Amniotic stem cell (primary cell): ENCODE measurements at regions not wholly inside any gene's neighbourhood (a gene's known extent, or its start where the extent isn't known, plus 50 kb on each side); places are given as distances from the start of the nearest gene placed in this dataset.

Experiments used
- DNase-seq: peaks from one replicate; lab custom pipeline; 2025; lab: John Stamatoyannopoulos, UW

DNA sequence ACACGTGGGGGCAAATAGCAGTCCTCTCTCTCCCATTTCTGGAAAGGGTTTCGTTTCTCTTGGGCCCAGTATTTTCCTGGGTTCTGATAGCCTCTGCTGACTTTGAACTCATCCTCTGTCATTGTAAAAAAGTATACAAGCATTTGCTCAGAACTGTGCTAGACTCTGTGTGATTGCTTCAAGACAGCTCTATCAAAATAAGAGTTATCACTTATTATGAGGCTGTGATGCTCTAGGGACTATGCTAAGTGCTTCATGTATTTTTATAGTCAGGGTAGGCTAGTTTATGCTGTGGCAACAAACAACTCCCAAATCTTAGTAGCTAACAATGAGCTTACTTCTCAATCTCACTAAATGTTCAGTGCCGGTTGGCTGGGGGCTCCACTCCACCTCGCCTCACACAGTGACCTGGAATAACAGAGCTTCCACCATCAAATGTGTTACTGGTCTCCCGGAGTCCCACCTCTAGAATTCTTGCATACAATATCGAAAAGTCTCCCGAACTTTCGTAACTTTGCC, 110.8 kb upstream of the CDC42EP3 start:
- DNase-seq = no peak

- peak; percentile 51 for DNase-seq
These were observed 111.4 kb upstream of the CDC42EP3 start for GRCh38 chr2:37782721-37783371.

- no peak for DNase-seq
These were observed 112.1 kb upstream of the CDC42EP3 start for GRCh38 chr2:37783545-37783944.

DNA sequence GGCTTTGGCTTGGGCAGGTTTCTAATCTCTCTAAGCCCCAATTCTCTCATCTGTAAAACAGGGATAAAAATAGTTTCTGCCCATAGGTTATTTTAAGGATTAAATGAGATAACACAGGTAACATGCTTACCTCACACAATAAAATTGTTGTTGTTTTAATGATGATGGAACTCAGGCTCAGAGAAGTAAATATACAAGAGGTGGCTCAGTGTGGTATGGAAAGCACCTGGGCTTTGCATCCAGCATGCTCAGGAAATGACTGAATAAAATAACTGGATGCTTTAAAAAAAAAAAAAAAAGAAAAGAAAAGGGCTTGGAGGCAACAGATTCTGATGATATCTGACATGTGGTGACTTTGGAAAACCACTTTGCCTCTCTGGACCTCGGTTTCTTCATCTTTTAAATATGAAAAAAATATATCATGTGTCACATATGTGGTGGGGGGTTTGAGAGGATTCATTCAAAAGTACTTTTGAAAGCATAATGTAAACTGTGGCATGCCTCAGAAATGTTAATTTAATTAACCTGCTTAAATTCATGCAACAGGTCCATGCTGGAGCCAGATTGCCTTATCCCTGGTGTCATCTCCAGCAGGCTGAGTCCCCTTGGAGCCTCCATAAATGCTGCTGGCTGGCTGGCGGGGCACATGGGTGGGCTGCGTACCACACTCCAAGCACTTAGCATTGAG, 112.8 kb upstream of the CDC42EP3 start:
- no peak for DNase-seq

- no peak for DNase-seq
These were observed 113.3 kb upstream of the CDC42EP3 start for GRCh38 chr2:37784759-37785149.

GRCh38 chr2:37786191-37786698, 114.8 kb upstream of the CDC42EP3 start:
- no peak for DNase-seq

DNA sequence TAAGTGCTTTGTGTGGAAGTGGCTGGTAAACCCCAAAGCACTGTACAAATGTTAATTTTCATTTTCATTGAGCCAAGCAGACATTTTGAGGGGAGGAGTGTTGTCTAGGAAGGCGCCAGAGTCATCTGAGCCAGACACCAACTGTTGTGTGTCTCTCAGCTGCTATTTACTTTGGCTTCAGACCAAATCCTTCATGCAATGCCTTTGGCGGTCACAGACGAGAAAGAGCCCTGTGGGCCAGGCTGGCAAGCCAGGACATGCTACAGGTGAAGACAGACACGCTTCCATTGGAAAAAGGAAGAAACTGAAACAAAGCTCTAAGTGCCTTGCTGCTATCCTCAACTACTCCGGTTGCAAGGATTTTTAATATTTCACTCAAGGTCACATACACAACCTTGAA, 115.4 kb upstream of the CDC42EP3 start:
- DNase-seq = no peak

DNA sequence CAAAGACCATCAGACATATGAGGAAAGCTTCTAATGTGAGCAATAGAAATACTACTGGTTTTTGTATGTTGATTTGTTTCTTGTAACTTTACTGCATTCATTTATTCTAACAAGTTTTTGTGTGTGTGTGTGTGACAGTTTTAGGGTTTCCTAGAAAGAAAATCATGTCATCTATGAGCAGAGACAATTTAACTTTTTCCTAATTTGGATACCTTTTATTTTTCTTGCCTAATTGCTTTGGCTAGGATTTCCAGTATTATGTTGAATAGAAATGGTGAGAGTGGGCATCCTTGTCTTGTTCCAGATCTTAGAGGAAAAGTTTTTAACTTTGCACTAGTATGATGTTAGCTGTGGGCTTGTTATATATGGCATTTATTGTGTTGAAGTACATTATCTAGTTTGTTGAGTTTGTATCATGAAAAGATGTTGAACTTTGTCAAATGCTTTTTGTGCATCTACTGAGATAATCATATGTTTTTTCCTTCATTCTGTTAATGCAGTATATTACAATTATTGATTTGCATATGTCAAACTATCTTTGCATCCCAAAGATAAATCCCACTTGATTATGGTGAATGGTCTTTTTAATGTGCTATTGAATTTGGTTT, 117.3 kb upstream of the CDC42EP3 start:
- DNase-seq = no peak

GRCh38 chr2:37790019-37790418, 118.6 kb upstream of the CDC42EP3 start:
- no peak for DNase-seq

DNA sequence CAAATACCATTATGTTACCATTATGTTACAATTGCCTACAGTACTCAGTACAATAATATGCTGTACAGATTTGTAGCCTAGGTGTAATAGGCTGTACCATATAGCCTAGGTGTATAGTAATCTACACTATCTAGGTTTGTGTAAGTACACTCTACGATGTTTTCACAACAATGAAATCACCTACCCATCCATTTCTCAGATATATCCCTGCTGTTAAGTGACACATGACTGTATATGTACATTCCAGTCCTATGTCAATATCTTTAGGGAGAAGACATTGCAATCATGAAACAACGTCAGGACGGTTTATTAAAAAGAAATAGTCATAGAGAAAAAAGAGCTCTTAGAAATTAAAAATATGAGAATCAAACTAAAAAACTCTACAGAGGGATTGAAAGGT, 119.0 kb upstream of the CDC42EP3 start:
- DNase-seq = no peak

DNA sequence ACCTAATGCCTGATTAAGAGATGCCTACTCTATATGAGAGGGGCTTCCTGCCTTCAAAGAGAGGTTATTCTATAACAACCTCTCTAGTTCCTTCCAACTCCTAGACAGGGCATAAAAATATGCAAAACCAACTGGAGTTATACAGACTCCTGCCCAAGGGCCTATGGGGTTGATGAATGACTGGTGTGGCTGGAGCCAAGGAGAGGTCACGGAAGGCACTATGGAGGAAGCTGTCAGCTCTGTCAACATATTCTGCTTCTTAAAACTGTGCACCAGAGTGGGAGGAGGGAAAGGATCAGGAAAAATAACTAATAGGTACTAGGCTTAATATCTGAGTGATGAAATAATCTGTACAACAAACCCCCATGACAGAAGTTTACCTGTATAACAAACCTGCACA, 120.9 kb upstream of the CDC42EP3 start:
- no peak for DNase-seq

GRCh38 chr2:37793004-37793403, 121.6 kb upstream of the CDC42EP3 start:
- DNase-seq = no peak

DNA sequence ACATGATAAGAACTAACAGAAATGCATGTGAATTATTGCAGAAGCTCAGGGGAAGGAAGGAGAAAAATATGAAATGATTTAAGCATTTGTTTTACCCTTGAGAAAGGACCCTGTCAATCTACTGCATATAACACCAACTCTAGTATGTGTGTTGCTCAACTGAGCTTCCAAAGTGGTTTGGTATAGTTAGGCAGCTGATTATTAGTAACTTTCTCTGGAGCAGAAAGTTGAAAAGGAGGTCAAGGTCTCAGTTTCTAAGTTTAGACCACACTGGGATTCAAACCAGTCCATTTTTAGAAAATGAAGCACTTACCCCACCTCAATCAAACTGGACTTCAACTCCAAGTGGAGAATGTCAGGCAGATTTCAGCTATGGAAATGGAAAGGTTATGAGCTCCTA, 123.3 kb upstream of the CDC42EP3 start:
- DNase-seq = no peak

DNA sequence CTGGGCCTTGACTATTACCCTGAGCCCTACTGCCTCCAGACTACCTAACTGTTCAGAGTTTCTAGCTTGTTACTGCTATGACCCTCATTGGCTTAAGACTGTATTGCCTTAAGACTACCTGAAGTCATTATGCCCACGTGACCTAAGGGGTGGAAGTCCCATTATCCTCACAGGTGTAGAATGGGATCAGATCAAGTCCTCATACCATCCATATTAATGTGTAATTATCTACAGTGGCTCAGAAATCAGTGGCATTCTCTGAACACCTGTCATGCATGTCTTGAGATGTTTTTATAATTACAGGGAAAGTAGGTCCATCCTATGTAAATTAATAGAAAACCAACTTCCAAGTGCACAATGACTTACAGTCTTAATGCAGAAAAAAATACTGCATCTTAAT, 124.0 kb upstream of the CDC42EP3 start:
- DNase-seq = no peak

GRCh38 chr2:37795938-37796337, 124.5 kb upstream of the CDC42EP3 start:
- peak; percentile 48 for DNase-seq

DNA sequence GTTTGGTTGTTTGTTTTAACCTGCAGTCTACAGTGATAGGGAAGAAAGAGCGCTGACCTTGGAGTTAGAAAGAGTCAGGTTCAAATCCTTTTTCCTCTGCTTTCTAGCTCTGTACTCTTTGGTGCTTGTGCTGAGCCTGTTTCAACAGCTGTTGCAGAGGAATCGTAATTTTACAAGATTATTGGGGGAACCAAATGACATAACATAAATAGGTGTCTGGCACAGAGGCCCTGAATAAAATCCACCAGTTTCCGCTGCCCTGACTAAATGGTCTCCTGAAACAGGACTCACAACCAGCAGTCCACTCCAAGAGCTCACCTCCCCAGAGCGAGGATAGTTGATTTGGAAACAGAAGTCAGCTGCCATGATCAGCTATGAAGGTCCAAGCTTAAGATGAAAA, 125.0 kb upstream of the CDC42EP3 start:
- no peak for DNase-seq

DNA sequence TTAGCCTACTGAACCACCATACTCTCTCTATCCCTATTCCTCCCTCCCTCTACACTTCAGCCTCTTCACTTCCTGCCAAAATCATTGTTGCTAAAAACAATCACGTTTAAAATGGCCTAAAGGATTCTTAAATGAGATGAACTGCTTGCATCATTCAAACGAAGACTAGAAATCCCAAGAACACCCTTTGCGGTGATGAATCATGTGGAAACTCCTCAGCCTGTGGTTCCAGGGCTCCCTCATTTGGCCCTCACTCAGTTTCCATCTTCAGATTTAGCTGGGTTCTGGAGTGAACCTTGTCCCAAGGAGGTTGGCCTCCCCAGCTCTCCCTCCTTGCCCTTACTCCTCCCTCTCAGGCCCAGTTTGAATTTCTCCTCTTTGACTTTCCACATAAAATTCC, 125.6 kb upstream of the CDC42EP3 start:
- DNase-seq = no peak

GRCh38 chr2:37798315-37799005, 126.6 kb upstream of the RMDN2 start:
- DNase-seq = no peak

DNA sequence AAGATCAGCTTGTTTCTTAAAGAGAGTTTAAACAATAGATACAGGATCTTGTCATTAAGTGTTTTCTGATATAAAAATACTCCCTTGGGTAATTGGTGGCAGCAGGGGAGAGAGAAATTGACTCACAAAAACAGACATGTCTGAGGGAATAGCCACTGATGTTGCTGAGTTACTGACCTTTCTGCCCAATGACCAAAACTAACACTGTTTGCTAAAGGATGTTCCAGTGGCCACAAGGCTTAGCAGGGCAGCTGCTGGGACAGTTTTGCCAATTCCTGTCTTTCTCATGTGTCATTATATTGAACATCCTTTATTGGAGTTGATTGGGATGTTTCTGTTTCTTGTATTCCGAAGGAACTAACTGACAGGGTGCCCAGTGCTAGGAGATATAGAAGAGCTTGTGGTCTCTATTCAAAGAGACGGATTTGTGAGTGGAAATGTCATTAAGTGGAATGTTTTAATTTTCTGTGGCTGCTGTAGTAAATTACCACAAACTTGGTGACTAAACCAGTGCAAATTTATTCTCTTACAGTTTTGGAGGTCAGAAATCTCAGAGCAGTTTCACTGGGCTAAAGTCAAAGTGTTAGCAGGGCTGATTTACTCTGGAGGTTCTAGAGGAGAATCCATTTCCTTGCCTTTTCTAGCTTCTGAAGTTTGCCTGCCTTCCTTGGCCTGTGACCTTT, 124.8 kb upstream of the RMDN2 start:
- DNase-seq = no peak

- no peak for DNase-seq
These were observed 122.8 kb upstream of the RMDN2 start for GRCh38 chr2:37802211-37802752.

GRCh38 chr2:37802899-37803379, 122.1 kb upstream of the RMDN2 start:
- peak; percentile 96 for DNase-seq
